Thoracic aorta (tissue), 2 donors: ENCODE measurements at regions not wholly inside any gene's neighbourhood (a gene's known extent, or its start where the extent isn't known, plus 50 kb on each side); places are given as distances from the start of the nearest gene placed in this dataset.

Experiments used
- ATAC-seq: fragments of 150-250 bp; one replicate; pipeline ENCODE4 v1.8.0; 2017; ENCODE audit warnings: low read depth; ENCODE audit not compliant: insufficient number of reproducible peaks, low FRiP score
- DNase-seq: peaks from one replicate; pipeline ENCODE4 v3.0.0-alpha.2; 2020; ENCODE audit warnings: low spot score
- H3K27ac ChIP-seq, 2 donors: fragments of 200-600 bp; sonication (generic); 1 replicate in 1 of 2; 2 replicates in 1 of 2; pipeline ENCODE4 v1.5.1; 2016; ENCODE audit warnings: mild to moderate bottlenecking in 2 of 2, moderate library complexity in 2 of 2
- H3K27me3 ChIP-seq: fragments of 200-600 bp; sonication (generic); replicated peaks from 2 replicates; pipeline ENCODE4 v1.6.0; 2016; ENCODE audit warnings: mild to moderate bottlenecking; ENCODE audit not compliant: insufficient read depth
- H3K36me3 ChIP-seq: fragments of 200-600 bp; sonication (generic); one replicate; pipeline ENCODE4 v1.5.1; 2016
- H3K4me1 ChIP-seq, 2 donors: fragments of 200-600 bp; sonication (generic); 1 replicate in 1 of 2; 2 replicates in 1 of 2; pipeline versions ENCODE4 v1.5.1 to v1.6.0; 2016; ENCODE audit warnings: low read depth in 2 of 2, mild to moderate bottlenecking in 1 of 2; ENCODE audit not compliant: control insufficient read depth in 1 of 2
- H3K4me3 ChIP-seq: fragments of 200-600 bp; sonication (generic); 2 replicates; pipeline ENCODE4 v1.5.1; 2016; ENCODE audit warnings: mild to moderate bottlenecking
- H3K9me3 ChIP-seq: fragments of 200-600 bp; sonication (generic); 2 replicates; pipeline ENCODE4 v1.5.1; 2016
- TF ChIP-seq, protein P1 (sequence below): fragments of 200-600 bp; sonication (generic); IDR thresholded peaks from one replicate; pipeline ENCODE4 v1.5.1; 2019; ENCODE audit warnings: antibody characterized with exemption

DNA sequence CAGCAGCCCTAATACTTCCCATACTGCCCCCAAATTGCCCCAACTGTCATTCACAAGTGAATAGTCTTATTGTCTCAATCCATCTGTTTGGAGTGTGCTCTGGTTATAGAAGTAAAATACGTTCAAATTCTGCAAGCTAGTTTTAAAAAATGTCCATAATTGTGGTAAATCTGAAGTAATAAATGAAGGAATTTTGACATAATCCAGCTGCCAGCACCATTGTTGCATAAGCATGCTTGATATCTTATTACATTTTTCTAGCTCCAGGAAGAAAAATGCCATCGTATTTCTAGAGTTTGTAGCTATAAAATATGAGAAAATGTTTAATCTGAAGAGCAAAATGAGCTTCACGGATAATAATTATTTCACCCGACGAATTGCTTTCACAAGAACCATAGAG is 664.7 kb downstream of the RFPL4B start:
- DNase-seq (no peak), ATAC-seq (no peak)
- H3K4me3 ChIP-seq = no peak overlapping the region
- no peak overlapping the region for H3K27ac ChIP-seq
- TF ChIP-seq, protein P1, sequence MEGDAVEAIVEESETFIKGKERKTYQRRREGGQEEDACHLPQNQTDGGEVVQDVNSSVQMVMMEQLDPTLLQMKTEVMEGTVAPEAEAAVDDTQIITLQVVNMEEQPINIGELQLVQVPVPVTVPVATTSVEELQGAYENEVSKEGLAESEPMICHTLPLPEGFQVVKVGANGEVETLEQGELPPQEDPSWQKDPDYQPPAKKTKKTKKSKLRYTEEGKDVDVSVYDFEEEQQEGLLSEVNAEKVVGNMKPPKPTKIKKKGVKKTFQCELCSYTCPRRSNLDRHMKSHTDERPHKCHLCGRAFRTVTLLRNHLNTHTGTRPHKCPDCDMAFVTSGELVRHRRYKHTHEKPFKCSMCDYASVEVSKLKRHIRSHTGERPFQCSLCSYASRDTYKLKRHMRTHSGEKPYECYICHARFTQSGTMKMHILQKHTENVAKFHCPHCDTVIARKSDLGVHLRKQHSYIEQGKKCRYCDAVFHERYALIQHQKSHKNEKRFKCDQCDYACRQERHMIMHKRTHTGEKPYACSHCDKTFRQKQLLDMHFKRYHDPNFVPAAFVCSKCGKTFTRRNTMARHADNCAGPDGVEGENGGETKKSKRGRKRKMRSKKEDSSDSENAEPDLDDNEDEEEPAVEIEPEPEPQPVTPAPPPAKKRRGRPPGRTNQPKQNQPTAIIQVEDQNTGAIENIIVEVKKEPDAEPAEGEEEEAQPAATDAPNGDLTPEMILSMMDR = no peak
- H3K4me1 ChIP-seq = peaks cover 5 to 11% of the 10 kb centered on the region in 2 donors
- no peaks in the 10 kb centered on the region for H3K27me3 ChIP-seq
- H3K36me3 ChIP-seq = no peaks in the 10 kb centered on the region
- no peaks in the 10 kb centered on the region for H3K9me3 ChIP-seq

DNA sequence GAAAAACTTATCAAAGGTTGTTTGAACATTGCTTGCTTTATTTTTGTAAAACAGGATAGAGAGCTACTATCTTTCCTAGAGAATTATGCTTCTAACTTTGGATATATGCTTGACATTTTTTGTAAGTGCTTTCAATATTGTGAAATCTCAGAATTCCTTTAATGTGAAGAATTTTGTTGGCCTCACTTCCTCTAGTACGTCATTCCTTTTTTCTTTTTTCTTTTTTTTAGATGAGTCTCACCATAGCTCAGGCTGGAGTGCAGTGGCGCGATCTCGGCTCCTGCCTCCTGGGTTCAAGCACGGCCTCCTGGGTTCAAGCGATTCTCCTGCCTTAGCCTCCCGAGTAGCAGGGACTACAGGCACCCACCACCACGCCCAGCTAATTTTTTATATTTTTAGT is 668.1 kb downstream of the RFPL4B start:
- no peaks in the 10 kb centered on the region for H3K36me3 ChIP-seq
- DNase-seq = no peak
- no peak overlapping the region for H3K27ac ChIP-seq
- ATAC-seq = no peak
- H3K9me3 ChIP-seq = no peaks in the 10 kb centered on the region
- H3K27me3 ChIP-seq = no peaks in the 10 kb centered on the region
- TF ChIP-seq, protein P1 = no peak
- H3K4me1 ChIP-seq = peaks cover 0 to 30% of the 10 kb centered on the region in 2 donors
- no peak overlapping the region for H3K4me3 ChIP-seq

DNA sequence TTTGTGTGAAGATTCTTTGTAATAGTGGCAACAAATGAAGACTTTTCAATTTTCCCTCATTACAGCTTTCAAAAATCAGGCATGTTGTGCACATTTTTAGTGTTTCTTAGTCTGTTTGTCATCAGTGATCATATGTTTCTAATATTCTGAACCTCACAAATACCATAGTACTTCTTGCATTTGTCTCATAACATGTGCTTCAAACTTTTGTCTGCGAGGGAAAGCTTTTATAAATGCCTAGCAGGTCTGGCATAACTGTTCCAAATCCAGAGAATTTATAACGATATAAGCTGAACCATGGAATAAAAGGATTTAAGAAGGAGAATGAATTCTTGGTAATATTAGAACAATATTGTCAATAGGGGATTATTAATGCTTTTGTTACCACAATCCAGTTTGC is 670.2 kb downstream of the RFPL4B start:
- Histone ChIP-seq H3K27ac (no peak overlapping the region), H3K27me3 (no peaks in the 10 kb centered on the region), H3K9me3 (no peaks in the 10 kb centered on the region), H3K4me3 (no peak overlapping the region), H3K4me1 (peaks cover 0 to 19% of the 10 kb centered on the region in 2 donors), H3K36me3 (no peaks in the 10 kb centered on the region)
- TF ChIP-seq, protein P1 = no peak
- ATAC-seq = no peak
- DNase-seq = no peak

DNA sequence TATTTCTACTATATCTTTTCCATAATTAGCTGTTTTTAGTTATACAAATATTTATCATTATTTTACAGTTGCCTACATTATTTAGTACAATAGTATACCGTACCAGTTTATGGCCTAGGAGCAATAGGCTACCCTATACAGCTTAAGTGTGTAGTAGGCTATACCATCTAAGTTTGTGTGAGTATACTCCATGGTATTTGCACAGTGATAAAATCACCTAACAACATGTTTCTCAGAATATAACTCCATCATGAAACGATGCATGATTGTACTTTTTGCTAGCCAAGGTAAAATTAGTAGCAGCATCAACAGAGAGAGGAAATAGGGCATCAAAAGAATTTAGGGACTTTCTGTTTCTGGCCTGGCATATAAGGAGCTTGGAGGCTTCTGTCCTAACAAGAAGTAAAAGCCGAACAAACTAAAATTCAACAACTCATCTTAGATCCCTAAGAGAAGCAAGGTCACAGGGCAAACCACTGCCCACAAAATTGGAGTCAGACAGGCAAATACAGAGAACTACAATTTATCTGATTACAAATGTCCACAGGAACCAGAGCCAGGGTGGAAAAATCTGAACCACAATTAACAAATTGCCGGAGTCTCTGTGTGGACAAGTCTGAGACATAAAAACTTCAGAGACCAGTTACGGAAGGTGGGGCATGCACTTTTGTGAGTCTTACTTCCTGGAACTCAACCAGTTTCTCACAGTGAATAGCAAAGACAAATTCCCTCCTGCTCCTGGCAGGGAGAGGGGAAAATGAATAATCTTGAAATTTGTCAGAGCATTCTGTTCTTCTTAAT is 671.4 kb downstream of the RFPL4B start:
- Histone ChIP-seq H3K9me3 (no peaks in the 10 kb centered on the region), H3K36me3 (no peaks in the 10 kb centered on the region), H3K4me1 (peaks cover 0 to 19% of the 10 kb centered on the region in 2 donors), H3K27ac (peak overlapping the region; percentile 21 to 49), H3K27me3 (no peaks in the 10 kb centered on the region), H3K4me3 (no peak overlapping the region)
- TF ChIP-seq, protein P1 = no peak
- DNase-seq = no peak
- ATAC-seq = peak; percentile 74

DNA sequence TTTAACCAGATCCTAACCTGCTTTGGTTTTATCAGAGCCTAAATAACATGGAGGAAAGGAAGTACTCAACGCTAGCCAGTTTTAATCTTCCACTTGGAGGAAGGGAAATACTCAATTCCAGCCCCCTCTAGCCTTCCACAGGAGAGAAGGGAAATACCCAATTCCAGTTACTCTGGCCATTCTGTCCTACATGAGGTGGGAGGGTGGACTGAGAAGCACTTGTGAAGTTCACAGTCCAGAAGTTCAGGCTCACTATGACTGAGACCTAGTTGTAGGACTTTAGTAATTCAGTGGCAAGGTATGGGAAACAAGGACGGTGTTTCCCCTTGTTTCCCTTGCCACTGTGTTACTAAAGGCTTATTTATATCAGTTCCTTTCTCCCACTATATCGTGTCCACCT is 672.0 kb downstream of the RFPL4B start:
- Histone ChIP-seq H3K4me3 (no peak overlapping the region), H3K36me3 (no peaks in the 10 kb centered on the region), H3K4me1 (peaks cover 0 to 19% of the 10 kb centered on the region in 2 donors), H3K27ac (peak overlapping the region; percentile 21 to 49), H3K27me3 (no peaks in the 10 kb centered on the region), H3K9me3 (no peaks in the 10 kb centered on the region)
- TF ChIP-seq, protein P1 = no peak
- ATAC-seq = no peak
- DNase-seq = no peak
